Glomerular visceral epithelial cell (primary cell): ENCODE measurements at regions not wholly inside any gene's neighbourhood (a gene's known extent, or its start where the extent isn't known, plus 50 kb on each side); places are given as distances from the start of the nearest gene placed in this dataset.

Experiments used
- DNase-seq: peaks from one replicate; pipeline ENCODE4 v3.0.0-alpha.2; 2016; ENCODE audit errors: extremely low spot score

GRCh38 chr9:81489046-81489445, 200.3 kb downstream of the TLE1 start:
- DNase-seq, result no peak

- DNase-seq, result no peak
Measured at GRCh38 chr9:81480828-81481604, 208.3 kb downstream of the TLE1 start.

- DNase-seq, result no peak
Measured at GRCh38 chr9:81479573-81479972, 209.8 kb downstream of the TLE1 start.

- DNase-seq, result no peak
Measured at GRCh38 chr9:81477669-81478068, 211.7 kb downstream of the TLE1 start.

- DNase-seq, result no peak
Measured at GRCh38 chr9:81476813-81477490, 212.4 kb downstream of the TLE1 start.

GRCh38 chr9:81474792-81475191, 214.6 kb downstream of the TLE1 start:
- DNase-seq, result no peak

GRCh38 chr9:81474125-81474524, 215.2 kb downstream of the TLE1 start:
- DNase-seq, result no peak

- DNase-seq, result no peak
Measured at GRCh38 chr9:81473708-81474107, 215.6 kb downstream of the TLE1 start.

GRCh38 chr9:81473206-81473605, 216.1 kb downstream of the TLE1 start:
- no peak for DNase-seq

- no peak for DNase-seq
Measured at GRCh38 chr9:81472701-81473100, 216.6 kb downstream of the TLE1 start.

- no peak for DNase-seq
Measured at GRCh38 chr9:81470864-81471263, 218.5 kb downstream of the TLE1 start.

- no peak for DNase-seq
Measured at GRCh38 chr9:81468084-81468595, 221.2 kb downstream of the TLE1 start.

GRCh38 chr9:81466981-81467380, 222.4 kb downstream of the TLE1 start:
- DNase-seq, result no peak

GRCh38 chr9:81465468-81466011, 223.8 kb downstream of the TLE1 start:
- no peak for DNase-seq

GRCh38 chr9:81462801-81463200, 226.5 kb downstream of the TLE1 start:
- DNase-seq, result no peak

GRCh38 chr9:81461196-81461595, 228.2 kb downstream of the TLE1 start:
- no peak for DNase-seq

GRCh38 chr9:81460693-81461092, 228.7 kb downstream of the TLE1 start:
- DNase-seq, result no peak

GRCh38 chr9:81459591-81459990, 229.8 kb downstream of the TLE1 start:
- DNase-seq, result no peak

GRCh38 chr9:81456431-81457006, 232.8 kb downstream of the TLE1 start:
- no peak for DNase-seq

- no peak for DNase-seq
Measured at GRCh38 chr9:81455462-81456219, 233.7 kb downstream of the TLE1 start.

- no peak for DNase-seq
Measured at GRCh38 chr9:81445331-81445921, 243.9 kb downstream of the TLE1 start.
